ENCODE measurements at regions not wholly inside any gene's neighbourhood (a gene's known extent, or its start where the extent isn't known, plus 50 kb on each side); places are given as distances from the start of the nearest gene placed in this dataset.
A peak's percentile ranks its signal among the peaks of the same experiment; 100 is the strongest.

- ChIA-PET POLR2A (ENCODE audit: low non-redundant PET) (interaction anchor here (1.1 kb wide), 1 partner anchor 174 kb away, joined by 4 read pairs; the partner anchor contains the start of gene IER5L), CTCF (interaction anchor here (0.6 to 1.4 kb wide), 3 partner anchors 10 to 221 kb away, joined by 3 to 5 read pairs (median 4); no protein-coding TSS in a partner anchor)
Measured at GRCh38 chr9:129352146-129352865, 174.2 kb upstream of the IER5L start.

GRCh38 chr9:129351642-129352145 lies 173.6 kb upstream of the IER5L start:
- CTCF ChIA-PET: interaction anchor here (0.6 kb wide), 1 partner anchor 220 kb away, joined by 3 read pairs; no protein-coding TSS in a partner anchor
- TF ChIP-seq CTCF (conservative IDR thresholded peaks at IDR 0.05; ENCODE audit: low read depth): no peak
- H3K27ac ChIP-seq: peak overlapping the region; percentile 35
- POLR2A ChIA-PET (ENCODE audit: low non-redundant PET): no interaction called here
- no peak for DNase-seq (ENCODE audit: low spot score)

More at GRCh38 chr9:129352146-129352865, 174.2 kb upstream of the IER5L start:
- TF ChIP-seq CTCF (conservative IDR thresholded peaks at IDR 0.05; ENCODE audit: low read depth): no peak
- peak overlapping the region; percentile 55 for H3K27ac ChIP-seq
- DNase-seq (ENCODE audit: low spot score): no peak

- ChIA-PET POLR2A (ENCODE audit: low non-redundant PET) (interaction anchor here (0.5 kb wide), 1 partner anchor 141 kb away, joined by 3 read pairs; no protein-coding TSS in a partner anchor), CTCF (no interaction called here)
- no peak for TF ChIP-seq CTCF (conservative IDR thresholded peaks at IDR 0.05; ENCODE audit: low read depth)
- peak overlapping the region; percentile 35; the same call in 1 of the 2 replicates for H3K27ac ChIP-seq
- DNase-seq (ENCODE audit: low spot score): no peak
Measured at GRCh38 chr9:129351058-129351641, 173.1 kb upstream of the IER5L start.

- POLR2A ChIA-PET (ENCODE audit: low non-redundant PET): interaction anchor here (0.5 kb wide), 1 partner anchor 346 kb away, joined by 3 read pairs; no protein-coding TSS in a partner anchor
Measured at GRCh38 chr9:129350143-129350935, 172.3 kb upstream of the IER5L start.

GRCh38 chr9:129349665-129349947 lies 171.5 kb upstream of the IER5L start:
- ChIA-PET CTCF (interaction anchor here (1.1 to 1.3 kb wide), 3 partner anchors 211 to 274 kb away, joined by 3 to 7 read pairs (median 5); no protein-coding TSS in a partner anchor), POLR2A (ENCODE audit: low non-redundant PET) (interaction anchor here (0.5 kb wide), 1 partner anchor 347 kb away, joined by 3 read pairs; no protein-coding TSS in a partner anchor)
- DNase-seq (ENCODE audit: low spot score): no peak
- no peak for TF ChIP-seq CTCF (conservative IDR thresholded peaks at IDR 0.05; ENCODE audit: low read depth)
- peak overlapping the region; percentile 12 for H3K27ac ChIP-seq

More at GRCh38 chr9:129350143-129350935, 172.3 kb upstream of the IER5L start:
- no peak for DNase-seq (ENCODE audit: low spot score)
- CTCF ChIA-PET: interaction anchor here (0.6 to 1.3 kb wide), 3 partner anchors 12 to 261 kb away, joined by 3 to 7 read pairs (median 5); no protein-coding TSS in a partner anchor
- TF ChIP-seq CTCF (conservative IDR thresholded peaks at IDR 0.05; ENCODE audit: low read depth): no peak
- H3K27ac ChIP-seq: peak overlapping the region; percentile 12; the same call in 1 of the 2 replicates
